ENCODE measurements at regions not wholly inside any gene's neighbourhood (a gene's known extent, or its start where the extent isn't known, plus 50 kb on each side); places are given as distances from the start of the nearest gene placed in this dataset.

DNA sequence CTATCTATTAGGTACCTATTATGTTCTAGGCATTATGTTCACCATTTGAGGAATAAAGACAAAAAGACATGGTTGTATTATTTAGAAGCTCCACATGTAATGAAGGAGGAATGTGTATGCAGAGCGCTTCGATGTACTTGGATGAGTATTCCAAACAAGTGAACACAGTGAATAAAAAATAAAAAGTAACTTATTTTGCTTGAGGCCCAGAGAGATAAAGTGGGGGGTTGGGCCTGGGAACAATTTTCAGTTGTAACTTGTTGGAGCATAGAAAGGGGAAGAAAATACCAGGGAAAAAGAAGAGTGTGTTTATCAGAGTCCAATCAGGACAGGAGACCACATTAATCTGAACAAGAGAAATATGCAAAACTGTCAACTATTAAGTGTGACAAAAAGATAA lies 445.7 kb upstream of the BCHE start:
- H3K4me1 ChIP-seq (ENCODE audit: control insufficient read depth, insufficient read depth, low read length) = no peaks in the 10 kb centered on the region
- H3K36me3 ChIP-seq (ENCODE audit: control insufficient read depth, insufficient read depth, low read length) = no peaks in the 10 kb centered on the region
- intact Hi-C loops (cut with micrococcal nuclease; ENCODE audit: unreplicated experiment) (no loop called here), in situ Hi-C loops (cut with HindIII; ENCODE audit: low pct_unique_long_range_greater_than_20kb, low sequenced_read_pairs) (no loop called here)
- H3K27me3 ChIP-seq (ENCODE audit: control insufficient read depth, insufficient read depth, low read length) = no peaks in the 10 kb centered on the region
- ATAC-seq (no peak), DNase-seq (ENCODE audit: low read depth, low spot score) (no peak)
- no peak overlapping the region for H3K4me3 ChIP-seq (ENCODE audit: low read depth in 2 of 2, low read length in 2 of 2)
- H3K9me3 ChIP-seq (ENCODE audit: control insufficient read depth, insufficient read depth, low read depth, low read length) = peaks cover 3% of the 10 kb centered on the region; the same call in 1 of the 2 replicates
- no TSS peak for BruUV-seq (replicated peaks)
- ChIA-PET POLR2A (no interaction called here), CTCF (interaction anchor here (0.6 kb wide), 1 partner anchor 356 kb away, joined by 12 read pairs; no protein-coding TSS in a partner anchor)
- H3K27ac ChIP-seq (ENCODE audit: low read length) = no peak overlapping the region
- TF ChIP-seq, protein P1, sequence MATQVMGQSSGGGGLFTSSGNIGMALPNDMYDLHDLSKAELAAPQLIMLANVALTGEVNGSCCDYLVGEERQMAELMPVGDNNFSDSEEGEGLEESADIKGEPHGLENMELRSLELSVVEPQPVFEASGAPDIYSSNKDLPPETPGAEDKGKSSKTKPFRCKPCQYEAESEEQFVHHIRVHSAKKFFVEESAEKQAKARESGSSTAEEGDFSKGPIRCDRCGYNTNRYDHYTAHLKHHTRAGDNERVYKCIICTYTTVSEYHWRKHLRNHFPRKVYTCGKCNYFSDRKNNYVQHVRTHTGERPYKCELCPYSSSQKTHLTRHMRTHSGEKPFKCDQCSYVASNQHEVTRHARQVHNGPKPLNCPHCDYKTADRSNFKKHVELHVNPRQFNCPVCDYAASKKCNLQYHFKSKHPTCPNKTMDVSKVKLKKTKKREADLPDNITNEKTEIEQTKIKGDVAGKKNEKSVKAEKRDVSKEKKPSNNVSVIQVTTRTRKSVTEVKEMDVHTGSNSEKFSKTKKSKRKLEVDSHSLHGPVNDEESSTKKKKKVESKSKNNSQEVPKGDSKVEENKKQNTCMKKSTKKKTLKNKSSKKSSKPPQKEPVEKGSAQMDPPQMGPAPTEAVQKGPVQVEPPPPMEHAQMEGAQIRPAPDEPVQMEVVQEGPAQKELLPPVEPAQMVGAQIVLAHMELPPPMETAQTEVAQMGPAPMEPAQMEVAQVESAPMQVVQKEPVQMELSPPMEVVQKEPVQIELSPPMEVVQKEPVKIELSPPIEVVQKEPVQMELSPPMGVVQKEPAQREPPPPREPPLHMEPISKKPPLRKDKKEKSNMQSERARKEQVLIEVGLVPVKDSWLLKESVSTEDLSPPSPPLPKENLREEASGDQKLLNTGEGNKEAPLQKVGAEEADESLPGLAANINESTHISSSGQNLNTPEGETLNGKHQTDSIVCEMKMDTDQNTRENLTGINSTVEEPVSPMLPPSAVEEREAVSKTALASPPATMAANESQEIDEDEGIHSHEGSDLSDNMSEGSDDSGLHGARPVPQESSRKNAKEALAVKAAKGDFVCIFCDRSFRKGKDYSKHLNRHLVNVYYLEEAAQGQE (IDR thresholded peaks at IDR 0.05; ENCODE audit: insufficient read depth in 1 of 2, low read depth in 2 of 2, low read length in 1 of 2) = no peak
- TF ChIP-seq POLR2AphosphoS5 (IDR thresholded peaks at IDR 0.05; ENCODE audit: low read depth, low read length) (no peak), TCF7L2 (IDR thresholded peaks at IDR 0.05; ENCODE audit: low read depth, low read length) (no peak), SIN3A (IDR thresholded peaks at IDR 0.05; ENCODE audit: borderline replicate concordance, insufficient read depth, low read depth, low read length) (no peak)
- TF ChIP-seq, protein P2, sequence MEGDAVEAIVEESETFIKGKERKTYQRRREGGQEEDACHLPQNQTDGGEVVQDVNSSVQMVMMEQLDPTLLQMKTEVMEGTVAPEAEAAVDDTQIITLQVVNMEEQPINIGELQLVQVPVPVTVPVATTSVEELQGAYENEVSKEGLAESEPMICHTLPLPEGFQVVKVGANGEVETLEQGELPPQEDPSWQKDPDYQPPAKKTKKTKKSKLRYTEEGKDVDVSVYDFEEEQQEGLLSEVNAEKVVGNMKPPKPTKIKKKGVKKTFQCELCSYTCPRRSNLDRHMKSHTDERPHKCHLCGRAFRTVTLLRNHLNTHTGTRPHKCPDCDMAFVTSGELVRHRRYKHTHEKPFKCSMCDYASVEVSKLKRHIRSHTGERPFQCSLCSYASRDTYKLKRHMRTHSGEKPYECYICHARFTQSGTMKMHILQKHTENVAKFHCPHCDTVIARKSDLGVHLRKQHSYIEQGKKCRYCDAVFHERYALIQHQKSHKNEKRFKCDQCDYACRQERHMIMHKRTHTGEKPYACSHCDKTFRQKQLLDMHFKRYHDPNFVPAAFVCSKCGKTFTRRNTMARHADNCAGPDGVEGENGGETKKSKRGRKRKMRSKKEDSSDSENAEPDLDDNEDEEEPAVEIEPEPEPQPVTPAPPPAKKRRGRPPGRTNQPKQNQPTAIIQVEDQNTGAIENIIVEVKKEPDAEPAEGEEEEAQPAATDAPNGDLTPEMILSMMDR (IDR thresholded peaks at IDR 0.05) = no peak

DNA sequence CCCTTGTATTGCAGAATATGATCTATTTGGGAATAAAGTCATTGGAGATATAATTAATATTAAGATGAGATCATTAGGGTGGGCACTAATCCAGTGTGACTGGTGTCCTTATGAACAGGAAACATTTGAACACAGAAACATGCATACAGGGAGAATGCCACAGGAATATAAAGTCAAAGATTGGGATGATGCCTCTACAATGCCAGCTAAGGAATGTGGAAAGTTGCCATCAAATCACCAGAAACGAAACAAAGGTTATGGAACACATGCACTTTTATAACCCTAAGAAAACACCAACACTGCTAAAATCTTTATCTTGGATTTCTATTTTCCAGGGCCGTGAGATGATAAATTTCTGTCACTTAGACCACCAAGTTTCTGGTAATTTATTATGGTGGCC lies 442.4 kb upstream of the BCHE start:
- Histone ChIP-seq H3K36me3 (ENCODE audit: control insufficient read depth, insufficient read depth, low read length) (no peaks in the 10 kb centered on the region), H3K9me3 (ENCODE audit: control insufficient read depth, insufficient read depth, low read depth, low read length) (0 out of 2 replicates have a peak, but pooled peaks cover 3% of the 10 kb centered on the region), H3K4me3 (ENCODE audit: low read depth in 2 of 2, low read length in 2 of 2) (no peak overlapping the region), H3K27ac (ENCODE audit: low read length) (no peak overlapping the region), H3K4me1 (ENCODE audit: control insufficient read depth, insufficient read depth, low read length) (no peaks in the 10 kb centered on the region), H3K27me3 (ENCODE audit: control insufficient read depth, insufficient read depth, low read length) (no peaks in the 10 kb centered on the region)
- no TSS peak for BruUV-seq (replicated peaks)
- DNase-seq (ENCODE audit: low read depth, low spot score) = no peak
- TF ChIP-seq, protein P2 (IDR thresholded peaks at IDR 0.05) = no peak
- TF ChIP-seq POLR2AphosphoS5 (IDR thresholded peaks at IDR 0.05; ENCODE audit: low read depth, low read length) = no peak
- TF ChIP-seq, protein P1 (IDR thresholded peaks at IDR 0.05; ENCODE audit: insufficient read depth in 1 of 2, low read depth in 2 of 2, low read length in 1 of 2) = no peak
- no peak for TF ChIP-seq SIN3A (IDR thresholded peaks at IDR 0.05; ENCODE audit: borderline replicate concordance, insufficient read depth, low read depth, low read length)
- no peak for TF ChIP-seq TCF7L2 (IDR thresholded peaks at IDR 0.05; ENCODE audit: low read depth, low read length)
- in situ Hi-C loops (cut with HindIII; ENCODE audit: low pct_unique_long_range_greater_than_20kb, low sequenced_read_pairs) (no loop called here), intact Hi-C loops (cut with micrococcal nuclease; ENCODE audit: unreplicated experiment) (loop anchor here (10.0 kb wide), 1 partner anchor 425 kb away; no protein-coding TSS in a partner anchor)
- POLR2A ChIA-PET = no interaction called here
- CTCF ChIA-PET = no interaction called here
- ATAC-seq = no peak
